SK-N-SH treated with all-trans-retinoic acid at 6 μM for 48 hours (cell line): ENCODE measurements at regions not wholly inside any gene's neighbourhood (a gene's known extent, or its start where the extent isn't known, plus 50 kb on each side); places are given as distances from the start of the nearest gene placed in this dataset.

ENCODE experiments used
- ATAC-seq: fragments of 200-7000 bp; cut with Tn5 transposase; 3 replicates; pipeline ENCODE4 v1.9.1; 2020; ENCODE audit warnings: mild to moderate bottlenecking, moderate library complexity
- ARNTL ChIP-seq: fragments of 450-650 bp; formaldehyde crosslinking; IDR thresholded peaks from 2 replicates; pipeline ENCODE4 v1.5.0; 2020; ENCODE audit warnings: low read depth, mild to moderate bottlenecking, moderate library complexity, borderline replicate concordance
- BACH2 ChIP-seq: fragments of 250-450 bp; sonication (Bioruptor Pico); IDR thresholded peaks from 2 replicates; pipeline ENCODE4 v1.9.0; 2021; ENCODE audit warnings: mild to moderate bottlenecking, borderline replicate concordance
- CSDC2 ChIP-seq: fragments of 250-450 bp; sonication (Bioruptor Pico); IDR thresholded peaks from 2 replicates; pipeline ENCODE4 v1.5.0; 2020; ENCODE audit warnings: mild to moderate bottlenecking, moderate library complexity
- CSRNP3 ChIP-seq: fragments of 250-450 bp; sonication (Bioruptor Pico); IDR thresholded peaks from 2 replicates; pipeline ENCODE4 v1.5.1; 2021; ENCODE audit warnings: mild to moderate bottlenecking, moderate library complexity
- ESRRG ChIP-seq: fragments of 250-450 bp; sonication (Bioruptor Pico); IDR thresholded peaks from 2 replicates; pipeline ENCODE4 v1.6.1; 2021; ENCODE audit warnings: mild to moderate bottlenecking
- GLIS3 ChIP-seq: fragments of 250-450 bp; sonication (Bioruptor Pico); IDR thresholded peaks from 2 replicates; pipeline ENCODE4 v1.5.0; 2020; ENCODE audit warnings: mild to moderate bottlenecking, moderate library complexity
- ISL1 ChIP-seq: fragments of 250-450 bp; sonication (Bioruptor Pico); IDR thresholded peaks from 2 replicates; pipeline ENCODE4 v2.1.2; 2022; ENCODE audit warnings: mild to moderate bottlenecking, moderate library complexity
- OSR1 ChIP-seq: fragments of 250-450 bp; sonication (Bioruptor Pico); IDR thresholded peaks from 2 replicates; pipeline ENCODE4 v1.8.0; 2022; ENCODE audit warnings: moderate library complexity, mild to moderate bottlenecking, inconsistent platforms
- PPARA ChIP-seq: fragments of 250-450 bp; sonication (Bioruptor Pico); IDR thresholded peaks from 2 replicates; pipeline ENCODE4 v1.5.0; 2020; ENCODE audit warnings: mild to moderate bottlenecking, borderline replicate concordance
- RARB ChIP-seq: fragments of 250-450 bp; sonication (Bioruptor Pico); IDR thresholded peaks from 2 replicates; pipeline ENCODE4 v1.8.0; 2021; ENCODE audit warnings: mild to moderate bottlenecking, moderate library complexity
- SNAI2 ChIP-seq: fragments of 250-450 bp; sonication (Bioruptor Pico); IDR thresholded peaks from 2 replicates; pipeline ENCODE4 v1.5.0; 2020; ENCODE audit warnings: mild to moderate bottlenecking, moderate library complexity
- TCF4 ChIP-seq: fragments of 250-450 bp; sonication (Bioruptor Pico); IDR thresholded peaks from 2 replicates; pipeline ENCODE4 v1.8.0; 2021; ENCODE audit warnings: mild to moderate bottlenecking, moderate library complexity, borderline replicate concordance
- TOX ChIP-seq: fragments of 250-450 bp; sonication (Bioruptor Pico); IDR thresholded peaks from 2 replicates; pipeline ENCODE4 v1.8.0; 2021; ENCODE audit warnings: mild to moderate bottlenecking, moderate library complexity, borderline replicate concordance
- ZC3H10 ChIP-seq: fragments of 250-450 bp; sonication (Bioruptor Pico); IDR thresholded peaks from 2 replicates; pipeline ENCODE4 v1.5.1; 2021; ENCODE audit warnings: mild to moderate bottlenecking, moderate library complexity
- ZFP3 ChIP-seq: fragments of 250-450 bp; sonication (Bioruptor Pico); IDR thresholded peaks from 2 replicates; pipeline ENCODE4 v1.5.0; 2020; ENCODE audit warnings: mild to moderate bottlenecking, moderate library complexity
- ZFP30 ChIP-seq: fragments of 450-650 bp; formaldehyde crosslinking; IDR thresholded peaks from 2 replicates; pipeline ENCODE4 v1.5.0; 2022; ENCODE audit warnings: mild to moderate bottlenecking, moderate library complexity
- ZNF565 ChIP-seq: fragments of 450-650 bp; formaldehyde crosslinking; conservative IDR thresholded peaks from 2 replicates; pipeline ENCODE4 v1.5.0; 2020; ENCODE audit warnings: low read depth, mild to moderate bottlenecking, moderate library complexity
- ZNF70 ChIP-seq: fragments of 450-650 bp; formaldehyde crosslinking; IDR thresholded peaks from 2 replicates; pipeline ENCODE4 v1.5.0; 2020; ENCODE audit warnings: mild to moderate bottlenecking, moderate library complexity
- TF ChIP-seq, protein P1 (sequence below): fragments of 250-450 bp; sonication (Bioruptor Pico); IDR thresholded peaks from 2 replicates; pipeline ENCODE4 v1.8.0; 2021; ENCODE audit warnings: low read depth, mild to moderate bottlenecking, moderate library complexity, borderline replicate concordance
- TF ChIP-seq, protein P2 (sequence below): fragments of 250-450 bp; sonication (Bioruptor Pico); IDR thresholded peaks from 2 replicates; pipeline ENCODE4 v1.5.0; 2020; ENCODE audit warnings: mild to moderate bottlenecking, moderate library complexity
- TF ChIP-seq, protein P3 (sequence below): fragments of 250-450 bp; sonication (Bioruptor Pico); IDR thresholded peaks from 2 replicates; pipeline ENCODE4 v1.8.0; 2020; ENCODE audit warnings: mild to moderate bottlenecking, moderate library complexity, borderline replicate concordance

- ATAC-seq: no peak
- TF ChIP-seq ZFP3 (CRISPR knock-in tag): no peak
- TF ChIP-seq ZNF70 (CRISPR knock-in tag): no peak
- no peak for TF ChIP-seq ISL1 (CRISPR knock-in tag)
- TF ChIP-seq ARNTL (CRISPR knock-in tag): no peak
These were observed 184.3 kb downstream of the NEBL start for GRCh38 chr10:20712774-20713173.

DNA sequence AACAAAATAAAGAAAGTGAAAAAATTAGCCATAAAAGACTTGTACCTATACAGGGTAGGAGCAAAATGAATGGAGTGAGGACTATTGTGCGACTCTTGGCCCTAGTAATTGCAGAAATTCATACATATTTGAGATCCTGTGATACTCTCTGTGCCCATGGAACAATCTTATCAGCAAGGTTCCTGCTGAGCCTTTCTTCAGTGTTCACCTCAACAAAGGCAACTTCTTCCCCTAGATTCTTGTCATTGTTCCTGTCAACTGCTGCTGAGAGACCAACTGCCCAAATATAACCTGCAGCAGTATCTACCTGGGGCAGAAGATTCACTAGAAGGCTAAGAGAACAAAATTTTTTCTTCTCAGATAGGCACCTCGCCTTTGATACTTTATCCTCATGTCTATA, 187.4 kb downstream of the NEBL start:
- no peak for ATAC-seq
- TF ChIP-seq SNAI2 (CRISPR knock-in tag) (no peak), ZFP3 (CRISPR knock-in tag) (no peak), TOX (CRISPR knock-in tag) (no peak), TCF4 (no peak), BACH2 (CRISPR knock-in tag) (no peak)
- TF ChIP-seq, protein P1, sequence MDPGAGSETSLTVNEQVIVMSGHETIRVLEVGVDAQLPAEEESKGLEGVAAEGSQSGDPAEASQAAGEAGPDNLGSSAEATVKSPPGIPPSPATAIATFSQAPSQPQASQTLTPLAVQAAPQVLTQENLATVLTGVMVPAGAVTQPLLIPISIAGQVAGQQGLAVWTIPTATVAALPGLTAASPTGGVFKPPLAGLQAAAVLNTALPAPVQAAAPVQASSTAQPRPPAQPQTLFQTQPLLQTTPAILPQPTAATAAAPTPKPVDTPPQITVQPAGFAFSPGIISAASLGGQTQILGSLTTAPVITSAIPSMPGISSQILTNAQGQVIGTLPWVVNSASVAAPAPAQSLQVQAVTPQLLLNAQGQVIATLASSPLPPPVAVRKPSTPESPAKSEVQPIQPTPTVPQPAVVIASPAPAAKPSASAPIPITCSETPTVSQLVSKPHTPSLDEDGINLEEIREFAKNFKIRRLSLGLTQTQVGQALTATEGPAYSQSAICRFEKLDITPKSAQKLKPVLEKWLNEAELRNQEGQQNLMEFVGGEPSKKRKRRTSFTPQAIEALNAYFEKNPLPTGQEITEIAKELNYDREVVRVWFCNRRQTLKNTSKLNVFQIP (CRISPR knock-in tag): no peak
- TF ChIP-seq, all 23 proteins: peak for 0

DNA sequence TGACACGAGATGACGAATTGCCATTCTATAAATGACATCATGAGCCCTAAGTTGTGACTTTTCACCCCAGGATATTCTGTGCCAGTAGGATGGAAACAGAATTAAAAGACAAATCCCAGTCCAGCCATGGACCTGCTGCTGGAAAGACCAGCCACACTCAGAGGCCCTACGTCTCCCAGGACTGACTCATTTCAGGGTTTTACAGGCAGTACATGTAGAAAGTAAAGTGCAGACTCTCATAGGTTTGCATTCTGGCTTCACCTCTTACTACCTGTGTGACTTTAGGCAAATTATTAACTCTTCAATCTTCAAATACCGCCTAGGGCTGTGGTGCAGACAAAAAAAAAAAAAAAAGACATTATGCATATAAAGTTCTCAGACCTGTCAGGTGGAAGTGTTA, 188.8 kb downstream of the NEBL start:
- no peak for ATAC-seq
- TF ChIP-seq TOX (CRISPR knock-in tag) (no peak), ZNF70 (CRISPR knock-in tag) (no peak), TCF4 (no peak), ZFP30 (CRISPR knock-in tag) (no peak), PPARA (no peak), SNAI2 (CRISPR knock-in tag) (no peak), CSDC2 (CRISPR knock-in tag) (no peak), ZC3H10 (CRISPR knock-in tag) (no peak), ESRRG (CRISPR knock-in tag) (no peak), CSRNP3 (CRISPR knock-in tag) (no peak), ZFP3 (CRISPR knock-in tag) (no peak), BACH2 (CRISPR knock-in tag) (no peak), OSR1 (CRISPR knock-in tag) (no peak), GLIS3 (CRISPR knock-in tag) (no peak), RARB (CRISPR knock-in tag) (no peak)
- TF ChIP-seq, protein P2, sequence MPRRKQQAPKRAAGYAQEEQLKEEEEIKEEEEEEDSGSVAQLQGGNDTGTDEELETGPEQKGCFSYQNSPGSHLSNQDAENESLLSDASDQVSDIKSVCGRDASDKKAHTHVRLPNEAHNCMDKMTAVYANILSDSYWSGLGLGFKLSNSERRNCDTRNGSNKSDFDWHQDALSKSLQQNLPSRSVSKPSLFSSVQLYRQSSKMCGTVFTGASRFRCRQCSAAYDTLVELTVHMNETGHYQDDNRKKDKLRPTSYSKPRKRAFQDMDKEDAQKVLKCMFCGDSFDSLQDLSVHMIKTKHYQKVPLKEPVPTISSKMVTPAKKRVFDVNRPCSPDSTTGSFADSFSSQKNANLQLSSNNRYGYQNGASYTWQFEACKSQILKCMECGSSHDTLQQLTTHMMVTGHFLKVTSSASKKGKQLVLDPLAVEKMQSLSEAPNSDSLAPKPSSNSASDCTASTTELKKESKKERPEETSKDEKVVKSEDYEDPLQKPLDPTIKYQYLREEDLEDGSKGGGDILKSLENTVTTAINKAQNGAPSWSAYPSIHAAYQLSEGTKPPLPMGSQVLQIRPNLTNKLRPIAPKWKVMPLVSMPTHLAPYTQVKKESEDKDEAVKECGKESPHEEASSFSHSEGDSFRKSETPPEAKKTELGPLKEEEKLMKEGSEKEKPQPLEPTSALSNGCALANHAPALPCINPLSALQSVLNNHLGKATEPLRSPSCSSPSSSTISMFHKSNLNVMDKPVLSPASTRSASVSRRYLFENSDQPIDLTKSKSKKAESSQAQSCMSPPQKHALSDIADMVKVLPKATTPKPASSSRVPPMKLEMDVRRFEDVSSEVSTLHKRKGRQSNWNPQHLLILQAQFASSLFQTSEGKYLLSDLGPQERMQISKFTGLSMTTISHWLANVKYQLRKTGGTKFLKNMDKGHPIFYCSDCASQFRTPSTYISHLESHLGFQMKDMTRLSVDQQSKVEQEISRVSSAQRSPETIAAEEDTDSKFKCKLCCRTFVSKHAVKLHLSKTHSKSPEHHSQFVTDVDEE (CRISPR knock-in tag): no peak

DNA sequence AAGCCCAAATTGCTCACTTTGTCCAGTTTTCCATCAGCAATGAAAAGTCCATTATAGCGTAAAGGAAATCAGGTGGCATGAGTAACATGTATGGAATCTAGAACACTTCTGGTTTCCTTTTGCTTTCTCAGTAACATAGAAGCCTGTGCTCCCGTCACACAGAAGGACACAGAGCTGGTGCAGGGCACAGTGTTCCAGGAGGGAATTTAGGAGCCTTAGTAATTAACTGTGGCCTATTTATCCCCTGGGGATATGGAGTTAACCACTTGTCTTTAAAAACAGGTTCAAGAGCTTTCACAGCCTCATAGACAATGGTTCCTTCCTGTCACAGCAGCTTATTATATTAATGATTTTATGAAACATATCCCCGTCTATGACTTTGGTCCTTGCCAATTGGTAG, 189.9 kb downstream of the NEBL start:
- ATAC-seq: no peak
- TF ChIP-seq, protein P2 (CRISPR knock-in tag): no peak
- TF ChIP-seq PPARA: no peak
- TF ChIP-seq RARB (CRISPR knock-in tag): no peak
- TF ChIP-seq, protein P3, sequence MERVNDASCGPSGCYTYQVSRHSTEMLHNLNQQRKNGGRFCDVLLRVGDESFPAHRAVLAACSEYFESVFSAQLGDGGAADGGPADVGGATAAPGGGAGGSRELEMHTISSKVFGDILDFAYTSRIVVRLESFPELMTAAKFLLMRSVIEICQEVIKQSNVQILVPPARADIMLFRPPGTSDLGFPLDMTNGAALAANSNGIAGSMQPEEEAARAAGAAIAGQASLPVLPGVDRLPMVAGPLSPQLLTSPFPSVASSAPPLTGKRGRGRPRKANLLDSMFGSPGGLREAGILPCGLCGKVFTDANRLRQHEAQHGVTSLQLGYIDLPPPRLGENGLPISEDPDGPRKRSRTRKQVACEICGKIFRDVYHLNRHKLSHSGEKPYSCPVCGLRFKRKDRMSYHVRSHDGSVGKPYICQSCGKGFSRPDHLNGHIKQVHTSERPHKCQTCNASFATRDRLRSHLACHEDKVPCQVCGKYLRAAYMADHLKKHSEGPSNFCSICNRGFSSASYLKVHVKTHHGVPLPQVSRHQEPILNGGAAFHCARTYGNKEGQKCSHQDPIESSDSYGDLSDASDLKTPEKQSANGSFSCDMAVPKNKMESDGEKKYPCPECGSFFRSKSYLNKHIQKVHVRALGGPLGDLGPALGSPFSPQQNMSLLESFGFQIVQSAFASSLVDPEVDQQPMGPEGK (CRISPR knock-in tag): no peak
- no peak for TF ChIP-seq BACH2 (CRISPR knock-in tag)
- TF ChIP-seq GLIS3 (CRISPR knock-in tag): no peak
- no peak for TF ChIP-seq ZFP3 (CRISPR knock-in tag)
- no peak for TF ChIP-seq TCF4
- TF ChIP-seq ESRRG (CRISPR knock-in tag): no peak
- no peak for TF ChIP-seq CSRNP3 (CRISPR knock-in tag)
- TF ChIP-seq ZNF565: no peak
- TF ChIP-seq CSDC2 (CRISPR knock-in tag): no peak
- TF ChIP-seq ZNF70 (CRISPR knock-in tag): no peak
- no peak for TF ChIP-seq ZFP30 (CRISPR knock-in tag)
- no peak for TF ChIP-seq OSR1 (CRISPR knock-in tag)
- no peak for TF ChIP-seq SNAI2 (CRISPR knock-in tag)
- no peak for TF ChIP-seq ARNTL (CRISPR knock-in tag)
- TF ChIP-seq ISL1 (CRISPR knock-in tag): no peak
- no peak for TF ChIP-seq ZC3H10 (CRISPR knock-in tag)
